ENCODE measurements at regions not wholly inside any gene's neighbourhood (a gene's known extent, or its start where the extent isn't known, plus 50 kb on each side); places are given as distances from the start of the nearest gene placed in this dataset.

- FAIRE-seq (no peak), DNase-seq (no peak)
- Histone ChIP-seq H3K36me3 (ENCODE audit: control insufficient read depth in 3 of 3, insufficient read depth in 2 of 3, low read depth in 1 of 3, low read length in 3 of 3) (no peaks in the 10 kb centered on the region), H3K4me3 (ENCODE audit: low read depth in 1 of 3, low read length in 3 of 3) (no peak overlapping the region), H3K9me3 (ENCODE audit: control insufficient read depth in 2 of 2, insufficient read depth in 1 of 2, low read depth in 1 of 2, low read length in 1 of 2) (no peaks in the 10 kb centered on the region), H3K27me3 (ENCODE audit: control insufficient read depth in 3 of 3, insufficient read depth in 3 of 3, low read length in 3 of 3) (no peaks in the 10 kb centered on the region), H3K27ac (ENCODE audit: low read depth in 1 of 3, low read length in 2 of 3) (peak overlapping the region in 1 of 3 donors; percentile 24), H3K4me1 (ENCODE audit: control insufficient read depth in 3 of 3, insufficient read depth in 2 of 3, low read depth in 1 of 3, low read length in 2 of 3) (no peaks in the 10 kb centered on the region)
- 70 to 81% (median 77%) methylated on average over 8 of the region's 8 CpGs for WGBS, 3 donors
These were observed 151.8 kb upstream of the PTPRM start for GRCh38 chr18:7415081-7415894.

DNA sequence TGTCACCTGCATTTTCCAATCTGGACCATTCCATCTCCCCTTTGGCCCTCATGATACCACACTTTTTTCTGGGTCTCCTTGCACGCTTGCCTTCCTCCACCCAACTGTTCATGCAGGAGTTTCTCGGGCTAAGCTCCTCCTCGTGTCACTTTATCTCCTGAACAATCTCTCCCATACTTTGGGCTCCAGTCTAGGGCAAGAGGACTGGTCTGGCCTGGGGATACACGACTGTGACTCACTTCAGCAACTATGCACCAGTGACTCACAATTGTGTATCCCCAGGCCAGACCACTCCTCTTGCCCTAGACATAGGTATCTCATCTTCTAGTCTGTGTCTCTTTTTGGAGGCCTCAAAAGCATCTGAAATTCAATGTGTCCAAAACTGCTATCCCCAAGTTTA lies 149.4 kb upstream of the PTPRM start:
- Histone ChIP-seq H3K4me1 (ENCODE audit: control insufficient read depth in 3 of 3, insufficient read depth in 2 of 3, low read depth in 1 of 3, low read length in 2 of 3) (no peaks in the 10 kb centered on the region), H3K27me3 (ENCODE audit: control insufficient read depth in 3 of 3, insufficient read depth in 3 of 3, low read length in 3 of 3) (no peaks in the 10 kb centered on the region), H3K36me3 (ENCODE audit: control insufficient read depth in 3 of 3, insufficient read depth in 2 of 3, low read depth in 1 of 3, low read length in 3 of 3) (no peaks in the 10 kb centered on the region), H3K9me3 (ENCODE audit: control insufficient read depth in 2 of 2, insufficient read depth in 1 of 2, low read depth in 1 of 2, low read length in 1 of 2) (no peaks in the 10 kb centered on the region), H3K27ac (ENCODE audit: low read depth in 1 of 3, low read length in 2 of 3) (no peak overlapping the region), H3K4me3 (ENCODE audit: low read depth in 1 of 3, low read length in 3 of 3) (no peak overlapping the region)
- no peak for DNase-seq
- WGBS, 3 donors = 70 to 87% (median 77%) methylated on average over 4 of the region's 4 CpGs
- no peak for FAIRE-seq

DNA sequence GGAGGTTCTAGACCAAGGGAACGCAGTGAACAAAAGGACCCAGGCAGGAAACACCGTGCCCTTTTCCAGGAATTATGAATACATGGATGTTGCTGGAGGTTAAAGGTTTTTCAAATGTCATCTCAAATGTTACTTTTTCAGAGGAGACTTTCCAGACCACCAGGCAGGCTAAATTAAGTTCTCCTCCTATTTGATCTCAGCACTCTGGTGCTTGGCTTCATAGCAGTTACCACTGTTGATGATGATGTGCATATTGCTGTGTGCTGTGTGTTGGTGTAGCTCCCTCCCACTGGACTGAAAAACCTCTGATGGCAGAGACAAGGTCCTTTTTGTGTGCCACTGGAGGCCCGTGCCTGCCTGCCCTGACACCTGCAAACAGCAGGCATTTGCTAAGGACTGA lies 137.3 kb upstream of the PTPRM start:
- DNase-seq (no peak), FAIRE-seq (no peak)
- no peaks in the 10 kb centered on the region for H3K27me3 ChIP-seq (ENCODE audit: control insufficient read depth in 3 of 3, insufficient read depth in 3 of 3, low read length in 3 of 3)
- no peaks in the 10 kb centered on the region for H3K36me3 ChIP-seq (ENCODE audit: control insufficient read depth in 3 of 3, insufficient read depth in 2 of 3, low read depth in 1 of 3, low read length in 3 of 3)
- no peaks in the 10 kb centered on the region for H3K9me3 ChIP-seq (ENCODE audit: control insufficient read depth in 2 of 2, insufficient read depth in 1 of 2, low read depth in 1 of 2, low read length in 1 of 2)
- WGBS, 3 donors = 73 to 79% (median 76%) methylated on average over 3 of the region's 3 CpGs
- H3K4me3 ChIP-seq (ENCODE audit: low read depth in 1 of 3, low read length in 3 of 3) = no peak overlapping the region
- H3K27ac ChIP-seq (ENCODE audit: low read depth in 1 of 3, low read length in 2 of 3) = no peak overlapping the region
- H3K4me1 ChIP-seq (ENCODE audit: control insufficient read depth in 3 of 3, insufficient read depth in 2 of 3, low read depth in 1 of 3, low read length in 2 of 3) = no peaks in the 10 kb centered on the region

DNA sequence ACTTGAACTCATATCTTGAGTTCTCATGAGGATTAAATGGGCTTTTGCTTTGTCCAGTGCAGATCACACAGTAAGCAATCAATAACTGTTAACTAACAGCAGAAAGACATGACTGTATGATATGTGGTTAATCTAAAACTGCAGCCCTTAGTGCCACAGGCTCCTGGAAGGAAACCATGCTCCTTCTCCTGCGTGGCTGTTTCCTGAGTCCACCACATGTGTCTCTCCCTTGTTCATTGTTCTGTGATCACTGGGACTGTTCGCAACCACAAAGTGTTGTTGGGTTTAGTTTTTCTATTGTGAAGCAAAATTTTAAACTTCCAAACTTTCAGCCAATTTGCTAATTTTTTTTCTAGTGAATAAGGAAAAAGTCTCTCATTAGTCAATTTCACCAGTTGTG lies 130.9 kb upstream of the PTPRM start:
- WGBS, 3 donors = 57 to 63% (median 61%) methylated on average over 2 of the region's 2 CpGs

GRCh38 chr18:7437870-7438269 lies 129.2 kb upstream of the PTPRM start:
- FAIRE-seq (no peak), DNase-seq (no peak)
- H3K27me3 ChIP-seq (ENCODE audit: control insufficient read depth in 3 of 3, insufficient read depth in 3 of 3, low read length in 3 of 3) = no peaks in the 10 kb centered on the region
- H3K9me3 ChIP-seq (ENCODE audit: control insufficient read depth in 2 of 2, insufficient read depth in 1 of 2, low read depth in 1 of 2, low read length in 1 of 2) = no peaks in the 10 kb centered on the region
- no peaks in the 10 kb centered on the region for H3K36me3 ChIP-seq (ENCODE audit: control insufficient read depth in 3 of 3, insufficient read depth in 2 of 3, low read depth in 1 of 3, low read length in 3 of 3)
- WGBS, 3 donors = 72 to 86% (median 75%) methylated on average over 7 of the region's 7 CpGs
- H3K4me3 ChIP-seq (ENCODE audit: low read depth in 1 of 3, low read length in 3 of 3) = no peak overlapping the region
- no peak overlapping the region for H3K27ac ChIP-seq (ENCODE audit: low read depth in 1 of 3, low read length in 2 of 3)
- H3K4me1 ChIP-seq (ENCODE audit: control insufficient read depth in 3 of 3, insufficient read depth in 2 of 3, low read depth in 1 of 3, low read length in 2 of 3) = no peaks in the 10 kb centered on the region

More for the DNA sequence above, 130.9 kb upstream of the PTPRM start:
- H3K4me3 ChIP-seq (ENCODE audit: low read depth in 1 of 3, low read length in 3 of 3) = no peak overlapping the region
- no peak overlapping the region for H3K27ac ChIP-seq (ENCODE audit: low read depth in 1 of 3, low read length in 2 of 3)
- no peaks in the 10 kb centered on the region for H3K36me3 ChIP-seq (ENCODE audit: control insufficient read depth in 3 of 3, insufficient read depth in 2 of 3, low read depth in 1 of 3, low read length in 3 of 3)
- H3K9me3 ChIP-seq (ENCODE audit: control insufficient read depth in 2 of 2, insufficient read depth in 1 of 2, low read depth in 1 of 2, low read length in 1 of 2) = no peaks in the 10 kb centered on the region
- H3K4me1 ChIP-seq (ENCODE audit: control insufficient read depth in 3 of 3, insufficient read depth in 2 of 3, low read depth in 1 of 3, low read length in 2 of 3) = no peaks in the 10 kb centered on the region
- DNase-seq (no peak), FAIRE-seq (no peak)
- no peaks in the 10 kb centered on the region for H3K27me3 ChIP-seq (ENCODE audit: control insufficient read depth in 3 of 3, insufficient read depth in 3 of 3, low read length in 3 of 3)

GRCh38 chr18:7438646-7439045 lies 128.5 kb upstream of the PTPRM start:
- DNase-seq = no peak
- 33 to 53% (median 46%) methylated on average over 2 of the region's 2 CpGs for WGBS, 3 donors
- H3K27me3 ChIP-seq (ENCODE audit: control insufficient read depth in 3 of 3, insufficient read depth in 3 of 3, low read length in 3 of 3) = no peaks in the 10 kb centered on the region
- no peaks in the 10 kb centered on the region for H3K4me1 ChIP-seq (ENCODE audit: control insufficient read depth in 3 of 3, insufficient read depth in 2 of 3, low read depth in 1 of 3, low read length in 2 of 3)
- H3K4me3 ChIP-seq (ENCODE audit: low read depth in 1 of 3, low read length in 3 of 3) = no peak overlapping the region
- H3K27ac ChIP-seq (ENCODE audit: low read depth in 1 of 3, low read length in 2 of 3) = no peak overlapping the region
- no peaks in the 10 kb centered on the region for H3K9me3 ChIP-seq (ENCODE audit: control insufficient read depth in 2 of 2, insufficient read depth in 1 of 2, low read depth in 1 of 2, low read length in 1 of 2)
- H3K36me3 ChIP-seq (ENCODE audit: control insufficient read depth in 3 of 3, insufficient read depth in 2 of 3, low read depth in 1 of 3, low read length in 3 of 3) = no peaks in the 10 kb centered on the region
- no peak for FAIRE-seq

- no peak for FAIRE-seq
- Histone ChIP-seq H3K9me3 (ENCODE audit: control insufficient read depth in 2 of 2, insufficient read depth in 1 of 2, low read depth in 1 of 2, low read length in 1 of 2) (no peaks in the 10 kb centered on the region), H3K4me1 (ENCODE audit: control insufficient read depth in 3 of 3, insufficient read depth in 2 of 3, low read depth in 1 of 3, low read length in 2 of 3) (no peaks in the 10 kb centered on the region), H3K4me3 (ENCODE audit: low read depth in 1 of 3, low read length in 3 of 3) (no peak overlapping the region), H3K27ac (ENCODE audit: low read depth in 1 of 3, low read length in 2 of 3) (no peak overlapping the region), H3K36me3 (ENCODE audit: control insufficient read depth in 3 of 3, insufficient read depth in 2 of 3, low read depth in 1 of 3, low read length in 3 of 3) (no peaks in the 10 kb centered on the region), H3K27me3 (ENCODE audit: control insufficient read depth in 3 of 3, insufficient read depth in 3 of 3, low read length in 3 of 3) (no peaks in the 10 kb centered on the region)
- WGBS, 3 donors = 61 to 65% (median 63%) methylated on average over 2 of the region's 2 CpGs
- DNase-seq = no peak
These were observed 119.6 kb upstream of the PTPRM start for GRCh38 chr18:7447318-7448028.

DNA sequence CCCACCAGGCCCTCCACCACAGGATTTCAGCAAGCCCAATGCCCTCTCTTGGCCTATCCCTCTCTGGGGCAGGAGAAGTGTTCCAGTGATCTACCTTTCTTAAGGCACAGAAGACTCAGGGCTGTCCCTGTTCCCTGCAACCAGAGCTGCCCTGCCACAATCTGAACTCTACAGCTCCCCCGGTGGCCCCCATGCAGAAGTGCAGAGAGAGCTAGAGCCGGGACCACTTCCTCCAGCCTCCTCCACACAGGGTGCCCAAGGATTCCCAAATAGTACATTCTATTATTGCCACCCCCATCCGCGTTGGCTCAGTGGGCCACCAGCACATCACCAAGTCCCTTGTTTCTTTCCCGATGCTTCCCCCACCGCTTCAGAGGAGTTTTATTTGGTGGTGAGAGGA lies 114.8 kb upstream of the PTPRM start:
- Histone ChIP-seq H3K27ac (ENCODE audit: low read depth in 1 of 3, low read length in 2 of 3) (no peak overlapping the region), H3K36me3 (ENCODE audit: control insufficient read depth in 3 of 3, insufficient read depth in 2 of 3, low read depth in 1 of 3, low read length in 3 of 3) (no peaks in the 10 kb centered on the region), H3K9me3 (ENCODE audit: control insufficient read depth in 2 of 2, insufficient read depth in 1 of 2, low read depth in 1 of 2, low read length in 1 of 2) (no peaks in the 10 kb centered on the region), H3K4me3 (ENCODE audit: low read depth in 1 of 3, low read length in 3 of 3) (no peak overlapping the region), H3K4me1 (ENCODE audit: control insufficient read depth in 3 of 3, insufficient read depth in 2 of 3, low read depth in 1 of 3, low read length in 2 of 3) (no peaks in the 10 kb centered on the region), H3K27me3 (ENCODE audit: control insufficient read depth in 3 of 3, insufficient read depth in 3 of 3, low read length in 3 of 3) (no peaks in the 10 kb centered on the region)
- FAIRE-seq = no peak
- WGBS, 3 donors = 38 to 41% (median 39%) methylated on average over 6 of the region's 6 CpGs
- peak; percentile 34 to 50 for DNase-seq
